CD4-positive, alpha-beta T cell treated with Interleukin-12 subunit alpha and Interleukin-12 subunit beta, for 1 hour (primary cell): ENCODE measurements at regions not wholly inside any gene's neighbourhood (a gene's known extent, or its start where the extent isn't known, plus 50 kb on each side); places are given as distances from the start of the nearest gene placed in this dataset.
"Not testable (repeated sequence)": the region's sequence is repeated elsewhere in the genome, so short reads cannot be mapped to it uniquely, and the experiment has no call there.

Experiments
- DNase-seq: peaks from one replicate; pipeline ENCODE4 v3.0.0-alpha.2; 2020

DNA sequence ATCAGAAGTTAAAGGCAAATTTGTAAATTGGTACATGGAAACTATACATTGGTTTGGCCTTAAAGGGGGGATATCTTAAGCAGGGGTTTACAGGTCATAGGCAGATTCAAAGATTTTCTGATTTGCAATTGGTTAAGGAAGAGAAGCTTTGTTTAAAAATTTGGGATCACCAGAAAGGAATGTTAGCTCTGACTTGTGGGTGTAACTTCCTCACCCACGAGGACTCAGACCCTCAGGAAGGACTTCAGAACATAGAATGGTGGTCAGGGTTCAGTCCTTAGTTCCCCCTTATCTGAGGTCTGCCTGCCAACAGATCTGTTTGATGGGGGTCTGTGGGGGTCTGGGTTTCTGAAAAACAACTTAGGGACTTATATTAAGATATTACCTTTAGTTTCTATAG is 427.4 kb upstream of the DIPK2B start:
- DNase-seq: no peak

DNA sequence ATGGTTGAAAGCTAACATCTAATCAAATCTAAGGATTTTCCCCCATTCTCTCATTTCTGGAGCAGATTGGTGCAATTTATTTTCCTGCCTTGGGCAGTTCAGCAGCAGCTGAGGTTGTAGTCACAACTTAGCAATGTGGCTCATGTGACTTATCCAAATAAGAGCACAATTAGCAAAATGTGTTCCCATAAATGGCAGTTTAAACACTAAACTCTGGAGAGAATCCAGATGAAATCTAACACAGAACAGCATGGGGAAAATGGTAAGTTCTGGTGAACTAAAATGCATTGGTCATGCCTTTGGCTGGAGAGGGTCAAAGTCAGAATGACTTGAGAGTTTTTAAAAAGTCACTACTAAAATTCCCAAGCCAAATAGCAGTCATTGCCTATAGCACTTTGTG is 422.6 kb upstream of the DIPK2B start:
- no peak for DNase-seq

DNA sequence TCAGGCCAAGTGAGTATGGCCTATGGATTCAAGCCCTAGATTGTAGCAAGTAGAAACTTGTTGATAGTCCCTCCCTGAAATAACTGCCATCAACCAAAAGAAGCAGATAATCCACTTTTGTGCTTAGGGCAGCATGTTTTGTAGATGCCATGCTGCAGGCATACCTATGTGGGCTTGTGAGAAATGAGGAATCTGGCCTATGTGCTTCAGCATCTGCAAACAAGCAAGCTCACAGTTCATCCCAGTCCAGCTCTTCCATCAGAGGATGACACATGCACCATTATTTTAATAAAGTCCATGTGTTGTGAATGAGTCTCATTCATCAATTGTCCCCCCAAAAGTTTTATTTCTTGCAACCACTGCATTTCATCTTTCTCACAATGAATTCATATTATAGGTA is 421.9 kb upstream of the DIPK2B start:
- no peak for DNase-seq

DNA sequence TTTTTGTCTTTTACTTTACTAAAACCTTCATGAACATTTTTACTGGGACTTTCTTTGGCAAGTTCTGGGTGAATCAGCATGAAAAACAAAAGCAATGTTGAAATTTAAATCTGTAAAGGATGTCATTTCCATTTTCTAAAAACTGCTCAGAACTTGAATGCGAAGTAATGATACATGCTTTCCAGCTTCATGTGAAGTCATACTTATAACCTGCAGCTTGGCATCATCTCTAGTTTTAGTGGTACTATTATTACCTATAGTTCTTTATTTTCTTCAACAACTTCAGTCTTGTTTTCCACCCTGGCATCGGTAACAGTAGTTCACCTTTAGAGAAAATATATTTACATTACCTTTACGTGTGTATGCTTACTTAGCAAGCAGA is 421.4 kb upstream of the DIPK2B start:
- no peak for DNase-seq

DNA sequence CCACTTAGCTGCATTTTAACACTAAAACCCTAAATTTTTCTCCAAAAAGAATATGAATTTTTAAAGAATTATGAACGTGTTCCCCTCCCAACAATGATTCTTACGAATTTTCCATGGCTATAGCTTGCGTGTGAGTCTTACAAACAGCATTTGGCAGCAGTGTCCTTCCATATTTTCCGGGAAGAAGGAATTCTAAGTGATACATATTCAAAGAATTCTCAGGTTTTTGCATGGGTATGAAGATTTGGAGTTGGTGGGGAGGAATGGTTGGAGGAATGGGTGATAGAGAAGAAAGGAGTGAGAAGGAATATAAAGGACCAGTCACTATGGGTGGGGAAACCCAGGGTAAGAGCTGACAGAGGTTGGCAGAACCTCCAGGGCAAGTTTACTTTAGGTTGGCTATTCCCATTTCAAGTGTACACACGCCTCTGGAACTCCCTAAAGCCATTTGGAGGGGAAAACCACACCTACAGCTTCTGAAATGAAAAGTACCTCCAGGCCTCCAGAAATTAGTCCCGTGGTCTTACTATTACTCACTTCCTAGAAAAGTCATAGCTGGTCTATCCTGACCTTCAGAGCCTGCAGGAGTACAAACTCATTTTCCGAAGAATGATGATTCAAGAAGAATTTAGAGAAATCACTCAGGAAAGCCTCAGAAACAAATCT is 420.8 kb upstream of the DIPK2B start:
- DNase-seq: no peak

DNA sequence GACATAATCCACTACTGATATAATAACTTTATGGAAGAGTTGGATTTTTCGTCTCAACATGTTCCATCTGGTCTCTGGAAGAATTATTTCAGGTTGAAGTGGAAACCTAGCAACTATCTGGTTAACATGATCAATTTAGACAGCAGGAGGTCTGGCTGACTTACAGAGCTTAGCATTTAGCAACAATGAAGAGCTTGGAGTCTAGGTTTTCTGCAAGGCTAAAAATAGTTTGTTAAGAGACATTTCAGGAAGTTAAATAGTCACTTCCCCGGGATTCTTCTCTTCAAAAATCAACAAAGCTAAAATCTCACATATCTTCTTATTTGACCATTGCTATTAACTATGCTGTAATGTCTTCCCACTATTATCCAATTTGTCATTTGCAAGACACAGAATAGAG is 418.6 kb upstream of the DIPK2B start:
- no peak for DNase-seq

DNA sequence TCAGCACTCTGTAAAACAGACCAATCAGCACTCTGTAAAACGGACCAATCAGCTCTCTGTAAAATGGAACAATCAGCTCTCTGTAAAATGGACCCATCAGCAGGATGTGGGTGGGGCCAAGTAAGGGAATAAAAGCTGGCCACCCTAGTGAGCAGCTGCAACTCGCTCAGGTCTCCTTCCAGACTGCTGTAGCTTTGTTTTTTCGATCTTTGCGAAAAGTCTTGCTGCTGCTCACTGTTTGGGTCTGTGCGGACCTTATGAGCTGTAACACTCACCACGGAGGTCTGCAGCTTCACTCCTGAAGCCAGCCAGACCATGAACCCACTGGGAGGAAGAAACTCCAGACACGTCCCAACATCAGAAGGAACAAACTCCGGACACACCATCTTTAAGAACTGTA is 414.9 kb upstream of the DIPK2B start:
- not testable (repeated sequence) for DNase-seq

DNA sequence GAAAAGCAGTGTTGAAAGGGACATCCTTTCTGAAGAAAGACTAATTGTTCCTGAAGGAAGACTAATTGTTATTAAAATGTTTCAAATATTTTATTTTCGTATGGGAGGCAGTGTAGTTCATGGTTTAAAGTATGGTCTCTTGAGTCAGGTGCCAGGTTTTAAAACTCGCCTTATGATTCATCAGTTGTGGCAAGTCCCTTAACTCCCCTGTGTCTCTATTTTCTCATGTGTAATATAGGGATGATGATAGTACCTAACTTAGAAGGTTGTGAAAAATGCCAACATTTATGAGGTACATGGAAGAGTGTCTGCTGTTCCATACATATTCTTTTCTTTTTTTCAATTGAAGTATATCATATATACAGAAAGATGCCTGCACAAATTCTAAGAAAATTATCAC is 414.2 kb upstream of the DIPK2B start:
- DNase-seq: no peak

DNA sequence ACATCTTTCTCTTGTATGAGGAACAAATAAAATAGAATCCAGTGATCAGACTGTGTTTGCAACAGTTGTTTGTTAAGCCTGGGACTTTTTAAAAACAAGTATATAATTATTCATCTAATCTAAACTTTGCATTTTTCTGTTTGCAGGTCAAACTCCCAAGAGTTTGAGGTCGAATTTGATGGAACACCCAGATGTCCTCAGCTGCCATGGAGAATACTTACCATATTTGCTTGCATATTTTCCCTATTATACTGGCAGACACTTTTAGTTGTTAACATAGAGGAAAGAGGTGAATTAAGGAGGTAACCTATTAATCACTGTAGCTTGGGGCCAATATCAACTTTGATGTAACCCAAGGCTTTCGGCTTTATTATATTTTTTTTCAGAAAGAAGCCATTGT is 401.5 kb upstream of the DIPK2B start:
- no peak for DNase-seq

DNA sequence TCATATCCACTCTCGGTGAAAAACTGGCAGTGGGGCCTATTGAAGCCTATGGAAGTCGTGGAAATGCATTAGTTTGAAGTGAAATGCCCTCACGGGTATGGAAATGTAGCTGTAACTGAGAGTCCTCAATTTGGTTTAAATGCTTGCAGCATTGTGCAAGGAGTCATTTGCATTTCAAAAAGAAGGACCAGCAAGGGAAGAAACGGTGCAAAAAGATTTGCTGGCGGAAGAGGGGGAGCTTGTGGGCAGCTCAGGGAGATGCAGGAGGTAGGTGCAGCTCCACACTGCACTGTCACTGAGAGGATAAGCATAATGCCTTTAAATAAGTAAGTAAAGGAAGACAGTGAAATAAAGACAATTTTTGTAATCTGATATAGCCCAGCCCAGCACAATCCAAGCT is 400.4 kb upstream of the DIPK2B start:
- no peak for DNase-seq

DNA sequence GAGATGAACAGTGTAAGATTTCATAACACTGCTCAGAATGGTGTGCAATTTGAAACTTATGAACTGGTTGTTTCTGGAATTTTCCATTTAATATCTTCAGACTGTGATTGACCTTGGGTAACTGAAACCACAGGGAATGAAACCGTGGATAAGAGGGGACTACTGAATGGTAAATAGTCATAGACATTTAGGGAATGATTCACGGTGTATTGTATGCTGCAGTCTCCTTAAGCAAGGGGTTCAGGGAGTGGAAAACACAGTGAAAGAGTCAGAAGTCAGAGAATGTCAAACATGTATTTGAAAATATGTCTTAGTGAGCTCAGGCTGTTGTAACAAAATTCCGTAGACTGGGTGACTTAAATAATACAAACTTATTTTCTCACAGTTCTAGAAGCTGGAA is 398.2 kb upstream of the DIPK2B start:
- DNase-seq: no peak

DNA sequence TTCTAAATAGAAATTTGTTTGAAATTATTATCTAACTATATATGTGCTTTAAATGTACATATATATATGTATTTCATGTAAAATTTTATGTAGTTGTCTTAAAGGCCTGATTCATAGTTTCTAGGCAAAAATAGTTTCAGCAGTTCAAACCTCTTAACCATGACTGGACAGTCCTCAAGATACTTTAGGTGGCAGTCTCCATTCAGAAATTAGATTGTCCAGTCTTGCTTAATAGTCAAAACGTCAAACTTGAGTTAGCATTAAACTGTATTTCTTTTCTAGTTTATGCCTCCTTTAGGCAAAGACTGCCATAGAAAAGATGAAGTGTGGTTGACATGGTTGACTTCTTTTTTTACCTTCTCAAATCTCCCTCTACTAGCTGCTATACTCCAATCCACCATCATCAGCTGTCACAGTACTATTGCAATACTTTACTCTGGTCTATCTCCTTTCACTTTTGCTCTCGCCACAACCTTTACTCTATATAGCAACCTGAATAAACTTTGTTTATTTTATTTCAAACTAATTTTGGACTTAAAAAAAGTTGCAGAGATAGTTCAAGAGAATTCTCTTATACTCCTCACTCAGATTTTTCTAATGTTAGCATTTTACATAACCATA is 395.6 kb upstream of the DIPK2B start:
- DNase-seq: no peak

DNA sequence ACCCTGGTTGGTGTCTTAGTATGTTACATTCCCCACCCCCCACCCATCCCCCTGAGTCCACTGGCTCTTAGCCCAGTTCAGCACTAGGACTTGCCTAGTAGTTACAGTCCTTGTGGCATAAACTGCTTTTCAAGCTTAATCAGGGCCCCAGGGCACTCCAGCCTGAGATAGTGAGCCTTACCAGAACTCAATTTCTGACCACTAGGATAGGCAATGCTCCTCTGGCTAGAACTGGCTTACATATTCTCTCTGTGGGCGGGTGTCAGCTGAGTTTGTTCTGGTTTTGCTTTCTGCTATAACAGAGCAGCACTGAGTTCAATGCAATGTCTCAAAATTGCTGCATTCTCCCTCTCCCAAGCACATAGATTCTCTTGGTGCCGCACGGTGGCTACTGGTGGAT is 391.4 kb upstream of the DIPK2B start:
- DNase-seq: no peak

DNA sequence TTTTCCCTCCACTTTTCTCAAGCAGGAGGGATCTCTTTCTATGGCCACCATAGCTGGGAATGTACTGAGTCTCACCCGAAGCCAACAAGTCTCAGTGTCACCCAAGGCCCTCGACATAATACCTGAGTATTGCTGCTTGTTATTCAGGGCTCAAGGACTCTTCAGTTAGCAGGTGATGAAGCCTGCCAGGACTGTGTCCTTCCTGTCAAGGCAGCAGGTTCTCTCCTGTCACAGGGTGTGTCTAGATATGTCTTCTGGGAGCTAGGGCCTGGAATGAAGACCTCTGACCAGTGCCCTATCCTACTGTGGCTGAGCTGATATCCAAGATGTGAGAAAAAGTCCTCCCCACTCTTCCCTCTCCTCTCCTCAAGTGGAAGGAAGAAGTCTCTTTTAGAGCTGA is 391.0 kb upstream of the DIPK2B start:
- DNase-seq: no peak

DNA sequence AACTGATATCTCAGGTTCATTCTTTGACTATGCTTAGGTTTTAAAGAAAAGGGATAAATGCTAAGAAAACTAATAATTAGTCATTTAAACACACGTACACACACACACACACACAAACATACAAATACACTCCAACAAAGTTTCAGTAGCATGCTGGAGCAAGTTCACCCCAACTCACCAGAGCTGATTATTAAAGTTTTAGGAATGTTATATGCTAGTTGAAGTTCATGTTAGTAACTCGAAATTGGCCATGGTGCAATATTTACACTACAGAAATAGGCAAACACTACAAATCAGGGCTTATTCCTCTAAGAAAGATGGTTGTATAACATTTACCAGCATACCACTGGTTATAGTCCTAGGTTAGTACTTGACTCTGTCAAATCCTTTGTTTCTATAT is 384.0 kb upstream of the DIPK2B start:
- no peak for DNase-seq

DNA sequence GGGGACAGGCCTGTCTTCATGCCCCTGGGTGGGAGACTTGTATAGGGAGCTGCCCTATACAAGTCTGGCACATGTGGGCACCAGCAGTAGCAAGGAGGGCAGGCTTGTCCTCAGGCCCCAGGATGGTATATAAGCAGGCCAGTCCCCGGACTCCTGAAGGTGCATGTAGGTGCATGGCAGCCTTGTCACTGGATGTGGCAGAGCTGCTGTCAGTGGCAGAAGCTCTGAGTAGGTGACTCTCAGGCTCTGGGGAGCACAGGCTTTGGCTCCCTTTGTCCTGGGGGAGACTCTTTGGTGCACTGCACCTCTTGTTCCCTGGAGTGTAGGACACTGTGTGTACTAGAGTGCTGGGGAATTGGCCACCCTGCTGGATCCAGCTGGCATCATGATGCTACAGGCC is 376.7 kb upstream of the DIPK2B start:
- no peak for DNase-seq

DNA sequence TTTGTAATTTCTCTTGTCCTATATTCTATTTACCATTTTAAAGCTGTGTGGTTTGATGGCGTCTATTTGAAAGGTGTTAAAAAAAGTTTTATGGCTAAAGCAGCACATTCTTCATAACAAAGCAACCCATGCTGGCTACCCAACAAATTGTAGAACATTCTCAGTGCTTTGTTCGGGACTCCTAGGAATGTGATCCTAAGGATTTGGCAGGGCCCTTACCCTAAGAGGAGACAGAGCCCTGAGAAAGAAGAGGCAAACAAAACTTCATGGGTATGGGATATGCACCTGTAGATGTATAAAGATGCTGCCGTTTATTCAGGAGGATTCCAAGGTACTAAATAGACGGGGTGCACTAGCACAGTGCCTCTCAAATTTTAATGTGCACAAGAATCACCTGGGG is 370.8 kb upstream of the DIPK2B start:
- DNase-seq: no peak

DNA sequence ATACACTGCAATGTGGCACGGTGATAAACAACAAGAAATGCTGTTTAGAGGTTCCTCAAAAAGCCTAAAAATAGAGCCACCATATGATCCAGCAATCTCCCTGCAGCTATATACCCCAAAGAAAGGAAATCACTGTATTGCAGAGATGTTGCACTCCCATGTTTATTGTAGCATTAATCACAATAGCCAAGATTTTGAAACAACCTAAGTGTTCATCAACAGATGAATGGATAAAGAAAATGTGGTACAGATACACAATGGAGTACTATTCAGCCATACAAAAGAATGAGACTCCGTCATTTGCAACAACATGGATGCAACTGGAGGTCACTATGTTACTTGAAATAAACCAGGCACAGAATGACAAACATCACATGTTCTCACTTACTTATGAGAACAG is 365.8 kb upstream of the DIPK2B start:
- no peak for DNase-seq

DNA sequence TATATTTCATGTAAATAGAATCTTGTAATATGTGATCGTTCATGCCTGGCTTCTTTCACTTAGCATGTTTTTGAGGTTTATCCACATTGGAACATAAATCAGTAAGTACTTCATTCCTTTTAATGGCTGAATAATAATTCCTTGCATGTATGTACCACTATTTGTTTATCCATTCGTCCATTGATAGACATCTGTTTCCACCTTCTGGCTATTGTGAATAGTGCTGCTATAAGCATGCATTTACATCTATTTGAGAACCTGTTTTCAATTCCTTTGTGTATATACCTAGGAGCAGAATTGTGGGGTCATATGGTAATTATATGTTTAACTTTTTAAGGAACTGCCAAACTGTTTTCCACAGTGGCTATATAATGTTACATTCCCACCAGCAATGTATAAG is 356.7 kb upstream of the DIPK2B start:
- no peak for DNase-seq

DNA sequence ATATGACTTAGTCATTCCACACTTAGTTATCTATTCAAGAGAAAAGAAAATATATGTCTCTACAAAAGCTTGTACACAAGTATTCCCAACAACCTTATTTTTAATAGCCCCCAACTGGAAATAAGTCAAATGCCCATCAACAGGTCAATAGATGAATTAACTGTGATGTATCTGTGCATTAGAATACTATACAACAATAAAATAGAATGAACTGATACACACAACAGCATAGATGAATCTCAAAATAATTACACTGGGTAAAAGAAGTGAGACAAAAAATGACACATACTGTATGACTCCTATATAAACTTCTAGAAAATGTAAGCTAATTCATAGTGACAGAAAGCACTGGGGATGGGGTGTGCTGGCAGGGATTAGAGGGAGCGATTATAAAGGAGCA is 354.1 kb upstream of the DIPK2B start:
- no peak for DNase-seq

DNA sequence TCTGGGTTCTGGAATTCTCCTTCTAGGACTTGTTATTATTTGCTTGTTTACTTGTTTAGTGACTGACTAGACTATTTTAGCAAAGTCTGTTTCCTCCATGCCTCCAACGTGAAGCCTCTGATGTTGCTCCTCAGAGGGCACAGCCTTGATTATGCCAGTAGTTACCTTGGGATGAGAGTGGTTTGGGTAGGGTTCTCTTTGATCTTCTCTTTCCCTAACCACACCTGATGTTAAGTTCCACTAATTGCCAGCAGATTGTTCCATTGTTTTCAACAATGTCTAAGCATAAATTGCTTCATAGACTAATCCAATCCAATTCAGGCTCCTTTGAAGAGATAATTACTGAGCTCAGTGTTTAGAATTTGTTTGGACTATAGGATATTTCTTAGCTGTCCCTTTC is 352.7 kb upstream of the DIPK2B start:
- DNase-seq: no peak

DNA sequence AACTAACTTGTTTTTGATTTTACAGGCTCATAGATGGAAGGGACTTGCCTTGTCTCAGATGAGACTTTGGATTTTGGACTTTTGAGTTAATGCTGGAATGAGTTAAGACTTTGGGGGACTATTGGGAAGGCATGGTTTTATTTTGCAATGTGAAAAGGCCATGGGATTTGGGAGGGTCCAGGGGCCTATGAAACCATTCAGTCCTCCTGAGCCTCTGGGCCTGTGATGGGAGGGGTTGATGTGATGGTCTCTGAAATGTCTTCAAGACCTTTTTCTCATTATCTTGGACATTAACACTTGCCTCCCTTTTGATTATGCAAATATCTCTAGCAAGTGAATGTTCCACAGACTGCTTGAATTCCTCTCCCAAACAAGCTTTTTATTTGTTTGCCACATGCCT is 346.0 kb upstream of the DIPK2B start:
- DNase-seq: not testable (repeated sequence)

DNA sequence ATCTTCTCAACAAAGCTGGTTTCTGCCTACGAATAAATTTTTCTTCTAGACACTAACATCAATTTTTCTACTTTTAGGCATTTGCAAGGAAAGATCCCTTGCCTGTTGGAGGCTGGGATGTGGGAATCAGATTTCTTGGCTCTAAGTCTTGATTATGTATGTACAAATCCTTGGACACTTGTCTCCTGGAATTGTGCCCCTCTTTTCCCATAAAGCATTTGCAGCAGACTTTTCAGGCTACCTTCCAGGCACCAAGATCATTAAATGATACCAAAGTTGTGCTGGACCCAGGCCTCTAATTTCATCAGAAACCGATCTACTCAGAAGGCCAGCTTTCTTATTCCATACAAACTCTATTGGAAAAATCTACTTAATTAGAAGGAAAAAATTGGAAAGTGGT is 339.5 kb upstream of the DIPK2B start:
- DNase-seq: no peak

DNA sequence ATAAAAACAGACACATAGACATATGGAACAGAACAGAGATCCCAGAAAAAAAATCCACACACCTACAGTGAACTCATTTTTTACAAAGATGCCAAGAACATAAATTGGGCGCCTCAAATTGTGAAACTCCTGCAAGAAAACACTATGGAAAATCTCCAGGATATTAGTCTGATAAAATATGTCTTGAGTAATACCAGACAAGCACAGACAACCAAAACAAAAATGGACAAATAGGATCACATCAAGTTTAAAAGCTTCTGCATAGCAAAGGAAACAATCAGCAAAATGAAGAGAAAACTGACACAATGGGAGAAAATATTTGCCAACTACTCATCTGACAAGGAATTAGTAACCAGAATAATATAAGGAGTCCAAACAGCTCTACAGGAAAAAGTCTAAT is 337.3 kb upstream of the DIPK2B start:
- no peak for DNase-seq

DNA sequence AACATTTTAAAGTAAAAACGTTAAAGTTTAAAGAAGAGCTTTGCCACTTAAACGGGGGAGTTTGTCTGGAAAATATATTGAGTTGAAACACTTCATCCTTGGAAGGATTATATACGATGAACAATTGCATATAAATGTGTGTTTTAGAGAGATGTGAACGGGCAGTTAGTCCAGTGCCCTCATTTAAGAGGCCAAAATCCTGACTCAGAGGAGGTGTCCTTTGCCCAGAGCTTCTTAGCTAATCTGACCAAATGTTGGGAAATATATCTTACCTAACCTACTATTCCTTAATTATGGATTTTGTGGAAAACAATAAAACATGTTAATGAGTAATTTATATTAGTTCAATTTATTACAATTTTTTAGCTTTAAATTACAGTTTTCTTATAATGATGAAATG is 327.2 kb upstream of the DIPK2B start:
- DNase-seq: no peak

DNA sequence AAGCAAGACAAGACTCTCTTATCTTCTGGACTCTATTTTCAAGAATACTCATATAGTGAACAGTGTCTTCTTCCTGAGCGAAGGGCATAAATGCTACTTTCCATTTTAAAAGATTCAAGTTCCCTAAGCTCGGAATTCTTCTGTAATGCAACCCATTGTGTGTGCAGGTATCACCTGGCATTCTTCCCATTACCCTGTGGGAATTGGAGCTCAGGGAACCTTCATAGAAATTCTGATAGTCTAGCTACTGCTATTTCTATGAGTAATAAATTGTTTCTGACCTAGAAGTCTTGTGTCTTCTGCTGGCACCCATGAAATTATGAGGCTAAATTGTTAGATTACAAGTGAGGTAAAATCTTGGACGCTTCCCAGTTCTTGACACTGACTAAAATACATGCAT is 324.1 kb upstream of the DIPK2B start:
- DNase-seq: no peak
